ENCODE measurements at regions not wholly inside any gene's neighbourhood (a gene's known extent, or its start where the extent isn't known, plus 50 kb on each side); places are given as distances from the start of the nearest gene placed in this dataset.

GRCh38 chr10:130364631-130365411 is 228.6 kb downstream of the GLRX3 start:
- ATAC-seq (no peak), DNase-seq (ENCODE audit: low spot score) (no peak)
- peaks cover 98% of the 10 kb centered on the region for H3K9me3 Mint-ChIP-seq
- Histone ChIP-seq H3K4me2 (no peak overlapping the region), H3K79me2 (replicated peaks; ENCODE audit: insufficient read depth) (no peaks in the 10 kb centered on the region), H2AFZ (no peak overlapping the region), H3F3A (replicated peaks; ENCODE audit: low read depth) (no peaks in the 10 kb centered on the region), H3K27ac (ENCODE audit: low read depth) (no peak overlapping the region), H4K20me1 (replicated peaks; ENCODE audit: insufficient read depth) (no peaks in the 10 kb centered on the region), H3K4me3 (no peak overlapping the region), H3K9me2 (ENCODE audit: insufficient read depth) (no peaks in the 10 kb centered on the region), H3K36me3 (ENCODE audit: insufficient read depth) (no peaks in the 10 kb centered on the region), H3K27me3 (ENCODE audit: insufficient read depth) (no peaks in the 10 kb centered on the region), H3K4me1 (ENCODE audit: insufficient read depth) (no peaks in the 10 kb centered on the region)
- peaks cover 52% of the 10 kb centered on the region for H3K36me3 Mint-ChIP-seq (ENCODE audit: low read depth)
- no peaks in the 10 kb centered on the region for H3K4me1 Mint-ChIP-seq
- H3K27me3 Mint-ChIP-seq (ENCODE audit: insufficient read depth, low read depth, poor library complexity): peaks cover 10% of the 10 kb centered on the region
- no peak overlapping the region for H3K27ac Mint-ChIP-seq
- no peak for TF ChIP-seq CTCF (conservative IDR thresholded peaks at IDR 0.05; ENCODE audit: low read depth in 2 of 2)
- H3K4me3 Mint-ChIP-seq: no peak overlapping the region

- ATAC-seq (no peak), DNase-seq (ENCODE audit: low spot score) (no peak)
- Mint-ChIP-seq H3K27ac (no peak overlapping the region), H3K36me3 (ENCODE audit: low read depth) (peaks cover 49% of the 10 kb centered on the region), H3K4me1 (no peaks in the 10 kb centered on the region), H3K4me3 (no peak overlapping the region), H3K27me3 (ENCODE audit: insufficient read depth, low read depth, poor library complexity) (peaks cover 8% of the 10 kb centered on the region), H3K9me3 (peaks cover 99% of the 10 kb centered on the region)
- Histone ChIP-seq H3K4me2 (no peak overlapping the region), H3K79me2 (replicated peaks; ENCODE audit: insufficient read depth) (no peaks in the 10 kb centered on the region), H4K20me1 (replicated peaks; ENCODE audit: insufficient read depth) (no peaks in the 10 kb centered on the region), H3K36me3 (ENCODE audit: insufficient read depth) (no peaks in the 10 kb centered on the region), H3K27ac (ENCODE audit: low read depth) (no peak overlapping the region), H2AFZ (no peak overlapping the region), H3K4me3 (no peak overlapping the region), H3K9me2 (ENCODE audit: insufficient read depth) (no peaks in the 10 kb centered on the region), H3K4me1 (ENCODE audit: insufficient read depth) (no peaks in the 10 kb centered on the region), H3K27me3 (ENCODE audit: insufficient read depth) (no peaks in the 10 kb centered on the region), H3F3A (replicated peaks; ENCODE audit: low read depth) (no peaks in the 10 kb centered on the region)
- TF ChIP-seq STAT1 (IDR thresholded peaks at IDR 0.05; ENCODE audit: unreplicated experiment): no peak
- no peak for TF ChIP-seq REST (IDR thresholded peaks at IDR 0.05; ENCODE audit: unreplicated experiment)
- no peak for TF ChIP-seq JUNB (IDR thresholded peaks at IDR 0.05; ENCODE audit: unreplicated experiment)
- TF ChIP-seq CREB1 (CRISPR knock-in tag; IDR thresholded peaks at IDR 0.05; ENCODE audit: low read depth): no peak
- no peak for TF ChIP-seq ZNF331 (CRISPR knock-in tag; IDR thresholded peaks at IDR 0.05; ENCODE audit: low read depth)
- TF ChIP-seq EZH2phosphoT487 (IDR thresholded peaks at IDR 0.05; ENCODE audit: unreplicated experiment): no peak
- no peak for TF ChIP-seq ZNF114 (CRISPR knock-in tag; IDR thresholded peaks at IDR 0.05)
Measured at GRCh38 chr10:130368761-130369560, 232.8 kb downstream of the GLRX3 start.

Data from GM23338 (cell line).